RWPE2 (cell line): ENCODE measurements at regions not wholly inside any gene's neighbourhood (a gene's known extent, or its start where the extent isn't known, plus 50 kb on each side); places are given as distances from the start of the nearest gene placed in this dataset.
A peak's percentile ranks its signal among the peaks of the same experiment; 100 is the strongest.
"Not testable (repeated sequence)": the region's sequence is repeated elsewhere in the genome, so short reads cannot be mapped to it uniquely, and the experiment has no call there.

Experiments
- ATAC-seq: fragments of 200-7000 bp; cut with Tn5 transposase; 3 replicates; pipeline ENCODE4 v1.9.1; 2021; ENCODE audit warnings: low read depth
- DNase-seq: peaks from one replicate; pipeline ENCODE4 v3.0.0-alpha.2; 2020; ENCODE audit warnings: low spot score
- H3K27ac ChIP-seq: fragments of 450-650 bp; 2 replicates; pipeline ENCODE4 v1.5.1; 2017; ENCODE audit warnings: mild to moderate bottlenecking; ENCODE audit not compliant: poor library complexity, severe bottlenecking
- H3K27me3 ChIP-seq: fragments of 250-450 bp; sonication (Bioruptor Pico); 2 replicates; pipeline ENCODE4 v1.5.1; 2021; ENCODE audit warnings: mild to moderate bottlenecking, moderate library complexity; ENCODE audit not compliant: insufficient read depth, poor library complexity, severe bottlenecking
- H3K36me3 ChIP-seq: fragments of 250-450 bp; sonication (Bioruptor Pico); 2 replicates; pipeline ENCODE4 v1.5.1; 2020; ENCODE audit warnings: low read depth, mild to moderate bottlenecking, moderate library complexity
- H3K4me1 ChIP-seq: fragments of 250-450 bp; sonication (Bioruptor Pico); 2 replicates; pipeline ENCODE4 v1.5.1; 2021; ENCODE audit warnings: mild to moderate bottlenecking, moderate library complexity; ENCODE audit not compliant: insufficient read depth, poor library complexity, severe bottlenecking
- H3K4me3 ChIP-seq: fragments of 250-450 bp; sonication (Bioruptor Pico); 2 replicates; pipeline ENCODE4 v1.5.1; 2021; ENCODE audit warnings: mild to moderate bottlenecking, moderate library complexity; ENCODE audit not compliant: severe bottlenecking
- H3K9me3 ChIP-seq: fragments of 250-450 bp; sonication (Bioruptor Pico); 2 replicates; pipeline ENCODE4 v1.5.1; 2021; ENCODE audit warnings: mild to moderate bottlenecking, moderate library complexity; ENCODE audit not compliant: severe bottlenecking
- TF ChIP-seq, protein P1 (sequence below): fragments of 450-650 bp; IDR thresholded peaks from one replicate; pipeline ENCODE4 v1.5.1; 2017; ENCODE audit warnings: mild to moderate bottlenecking, moderate library complexity; ENCODE audit not compliant: poor library complexity, severe bottlenecking

DNA sequence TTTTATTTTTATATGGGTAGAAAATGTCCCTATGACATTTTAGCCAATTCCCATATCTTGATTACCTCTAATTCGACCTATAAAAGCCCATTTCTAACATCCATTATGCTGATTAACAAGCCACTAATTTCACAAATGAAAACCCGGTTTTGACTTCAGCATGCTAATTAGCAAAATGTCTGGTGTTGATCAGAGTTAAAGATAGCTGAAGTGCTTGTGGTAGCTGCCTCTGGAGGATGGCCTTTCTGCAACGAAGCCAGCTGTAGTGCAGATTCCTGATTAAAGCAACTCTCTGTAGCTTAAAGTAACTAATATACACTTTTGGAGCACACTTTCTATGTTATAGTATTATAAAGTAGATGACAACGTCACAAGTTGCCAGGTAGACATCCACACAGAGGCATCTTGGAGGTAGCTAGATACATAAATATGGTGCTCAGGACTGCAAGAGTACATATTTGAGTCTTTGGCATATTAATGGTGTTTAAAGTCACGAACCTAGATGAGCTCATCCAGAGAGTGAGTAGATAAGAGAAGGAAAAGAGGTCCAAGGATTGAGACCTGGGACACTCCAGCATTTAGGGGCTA, 239.5 kb downstream of the BRINP2 start:
- ATAC-seq = no peak
- Histone ChIP-seq H3K4me1 (no peaks in the 10 kb centered on the region), H3K27me3 (peaks cover 9% of the 10 kb centered on the region), H3K27ac (no peak overlapping the region), H3K36me3 (no peaks in the 10 kb centered on the region), H3K4me3 (no peak overlapping the region), H3K9me3 (no peaks in the 10 kb centered on the region)
- TF ChIP-seq, protein P1, sequence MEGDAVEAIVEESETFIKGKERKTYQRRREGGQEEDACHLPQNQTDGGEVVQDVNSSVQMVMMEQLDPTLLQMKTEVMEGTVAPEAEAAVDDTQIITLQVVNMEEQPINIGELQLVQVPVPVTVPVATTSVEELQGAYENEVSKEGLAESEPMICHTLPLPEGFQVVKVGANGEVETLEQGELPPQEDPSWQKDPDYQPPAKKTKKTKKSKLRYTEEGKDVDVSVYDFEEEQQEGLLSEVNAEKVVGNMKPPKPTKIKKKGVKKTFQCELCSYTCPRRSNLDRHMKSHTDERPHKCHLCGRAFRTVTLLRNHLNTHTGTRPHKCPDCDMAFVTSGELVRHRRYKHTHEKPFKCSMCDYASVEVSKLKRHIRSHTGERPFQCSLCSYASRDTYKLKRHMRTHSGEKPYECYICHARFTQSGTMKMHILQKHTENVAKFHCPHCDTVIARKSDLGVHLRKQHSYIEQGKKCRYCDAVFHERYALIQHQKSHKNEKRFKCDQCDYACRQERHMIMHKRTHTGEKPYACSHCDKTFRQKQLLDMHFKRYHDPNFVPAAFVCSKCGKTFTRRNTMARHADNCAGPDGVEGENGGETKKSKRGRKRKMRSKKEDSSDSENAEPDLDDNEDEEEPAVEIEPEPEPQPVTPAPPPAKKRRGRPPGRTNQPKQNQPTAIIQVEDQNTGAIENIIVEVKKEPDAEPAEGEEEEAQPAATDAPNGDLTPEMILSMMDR = no peak
- no peak for DNase-seq

DNA sequence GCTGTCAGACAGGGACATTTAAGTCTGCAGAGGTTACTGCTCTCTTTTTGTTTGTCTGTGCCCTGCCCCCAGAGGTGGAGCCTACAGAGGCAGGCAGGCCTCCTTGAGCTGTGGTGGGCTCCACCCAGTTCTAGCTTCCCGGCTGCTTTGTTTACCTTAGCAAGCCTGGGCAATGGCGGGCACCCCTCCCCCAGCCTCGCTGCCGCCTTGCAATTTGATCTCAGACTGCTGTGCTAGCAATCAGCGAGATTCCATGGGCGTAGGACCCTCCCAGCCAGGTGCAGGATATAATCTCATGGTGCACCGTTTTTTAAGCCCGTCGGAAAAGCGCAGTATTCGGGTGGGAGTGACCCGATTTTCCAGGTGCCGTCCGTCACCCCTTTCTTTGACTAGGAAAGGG, 235.6 kb downstream of the BRINP2 start:
- not testable (repeated sequence) for H3K27ac ChIP-seq, H3K27me3 ChIP-seq, H3K9me3 ChIP-seq, ATAC-seq, H3K4me3 ChIP-seq, H3K36me3 ChIP-seq, H3K4me1 ChIP-seq, DNase-seq

DNA sequence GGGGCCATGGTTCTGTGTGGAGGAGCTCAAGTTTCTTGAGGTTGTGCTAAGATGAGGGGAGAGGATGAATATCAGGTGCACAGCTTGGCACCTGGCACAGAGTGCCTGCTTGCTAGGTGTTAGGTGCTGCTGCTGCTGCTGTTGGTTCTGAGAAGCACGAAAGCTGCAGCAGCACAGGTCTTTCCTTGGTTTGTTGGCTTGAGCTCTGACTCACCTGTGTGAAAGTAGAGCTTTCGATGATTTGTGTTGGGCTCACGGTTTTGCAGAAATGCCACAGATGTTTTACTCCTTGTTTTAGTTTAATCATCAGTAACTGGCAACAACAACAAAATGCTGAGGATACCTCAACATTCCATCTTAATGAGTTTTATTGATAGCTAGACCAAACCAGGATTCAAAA, 221.6 kb downstream of the BRINP2 start:
- H3K9me3 ChIP-seq = no peaks in the 10 kb centered on the region
- no peak overlapping the region for H3K27ac ChIP-seq
- no peaks in the 10 kb centered on the region for H3K27me3 ChIP-seq
- no peak for DNase-seq
- H3K4me1 ChIP-seq = no peaks in the 10 kb centered on the region
- no peaks in the 10 kb centered on the region for H3K36me3 ChIP-seq
- H3K4me3 ChIP-seq = no peak overlapping the region
- peak; percentile 81 for ATAC-seq
- TF ChIP-seq, protein P1 = no peak

DNA sequence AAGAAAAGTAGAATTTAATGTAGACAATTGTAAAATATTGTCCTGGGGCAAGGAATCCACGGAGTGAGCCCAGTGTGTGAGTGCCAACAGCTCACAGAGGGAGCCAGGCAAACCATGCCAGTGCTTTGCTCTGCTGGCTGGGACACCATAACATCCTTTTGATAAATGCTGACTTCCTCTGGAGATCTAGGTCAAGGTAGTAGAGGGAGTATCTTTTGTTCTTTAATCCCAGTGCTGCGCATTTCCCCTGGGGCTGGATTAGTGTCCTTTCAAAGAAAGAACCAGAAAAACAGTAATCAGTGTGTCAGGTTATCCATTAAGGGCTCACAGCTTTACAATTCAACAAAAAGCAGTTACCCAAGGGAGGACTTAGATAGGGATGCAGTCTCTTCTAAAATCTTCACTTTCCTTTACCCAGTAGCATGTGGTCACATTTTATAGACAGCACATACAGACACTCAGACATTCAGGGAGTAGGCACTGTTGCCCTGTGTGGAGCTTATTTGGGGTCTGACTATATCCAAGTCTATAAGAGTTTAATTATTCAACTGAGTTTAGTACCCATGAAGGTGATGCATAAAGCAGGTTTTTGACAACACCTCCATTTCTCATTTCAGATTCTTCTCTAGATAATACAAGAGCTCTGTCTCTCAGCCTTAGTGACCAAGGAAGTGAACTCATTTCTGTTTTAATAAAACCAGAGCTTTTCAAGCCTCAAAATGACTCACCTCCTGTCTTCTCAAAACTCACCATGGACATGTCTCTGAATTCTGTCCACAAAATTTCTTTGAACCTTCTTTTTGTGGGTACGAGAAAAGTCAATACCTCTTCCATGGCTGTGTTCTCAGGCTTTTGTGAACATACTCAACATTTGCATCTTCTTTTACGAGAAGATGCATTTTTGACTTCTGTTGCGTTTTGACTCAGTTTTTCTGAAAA, 215.3 kb downstream of the BRINP2 start:
- ATAC-seq (peak; percentile 61; the same call in 2 of the 3 replicates), DNase-seq (no peak)
- TF ChIP-seq, protein P1 = no peak
- no peaks in the 10 kb centered on the region for H3K9me3 ChIP-seq
- H3K4me3 ChIP-seq = no peak overlapping the region
- H3K27ac ChIP-seq = no peak overlapping the region
- H3K27me3 ChIP-seq = no peaks in the 10 kb centered on the region
- H3K36me3 ChIP-seq = no peaks in the 10 kb centered on the region
- peaks cover 7% of the 10 kb centered on the region for H3K4me1 ChIP-seq

DNA sequence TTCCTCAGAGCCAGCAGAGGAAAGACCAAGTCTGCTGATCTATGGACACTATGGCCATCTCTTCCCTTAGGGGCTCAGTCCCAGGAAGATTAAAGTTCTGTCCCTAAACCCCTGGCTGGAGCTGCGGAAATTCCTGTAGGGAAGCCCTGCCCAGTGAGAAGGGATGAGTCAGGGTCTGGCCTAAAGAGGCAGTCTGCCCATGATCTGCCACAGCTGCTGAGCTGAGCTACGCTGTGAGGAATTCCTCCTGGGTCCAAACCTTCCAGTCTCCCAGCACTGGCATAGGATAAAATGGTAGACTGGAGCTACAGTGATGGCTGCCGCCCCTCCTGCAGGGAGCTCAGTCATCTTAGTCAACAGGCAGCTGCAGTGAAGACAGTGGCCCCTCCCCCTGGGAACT, 213.7 kb downstream of the BRINP2 start:
- Histone ChIP-seq H3K27me3 (no peaks in the 10 kb centered on the region), H3K36me3 (no peaks in the 10 kb centered on the region), H3K4me3 (no peak overlapping the region), H3K9me3 (no peaks in the 10 kb centered on the region), H3K4me1 (peaks cover 7% of the 10 kb centered on the region), H3K27ac (no peak overlapping the region)
- TF ChIP-seq, protein P1 = no peak
- DNase-seq (no peak), ATAC-seq (peak; percentile 64)
